H1 (cell line): ENCODE measurements at regions not wholly inside any gene's neighbourhood (a gene's known extent, or its start where the extent isn't known, plus 50 kb on each side); places are given as distances from the start of the nearest gene placed in this dataset.

Experiments used
- CBX8 ChIP-seq: fragments of 300-800, 300-1000 bp; sonication (generic); IDR thresholded peaks from 2 replicates; pipeline ENCODE4 v1.7.1; 2016; ENCODE audit warnings: low read depth, low read length, borderline replicate concordance
- CHD7 ChIP-seq: fragments of 300-600 bp; sonication (generic); IDR thresholded peaks from 2 replicates; pipeline ENCODE4 v1.7.1; 2012; ENCODE audit warnings: low read length, moderate library complexity, mild to moderate bottlenecking, inconsistent platforms; ENCODE audit not compliant: insufficient replicate concordance
- POLR2AphosphoS5 ChIP-seq: IDR thresholded peaks from 2 replicates; pipeline ENCODE4 v1.6.1; 2011; ENCODE audit warnings: low read depth, low read length
- POU5F1 ChIP-seq: IDR thresholded peaks from 2 replicates; pipeline ENCODE4 v1.6.1; 2011; ENCODE audit warnings: low read depth, mild to moderate bottlenecking, low read length, moderate library complexity
- RFX5 ChIP-seq: IDR thresholded peaks from 2 replicates; pipeline ENCODE4 v1.6.1; 2011; ENCODE audit warnings: low read depth, low read length, improper control_type of control experiment, borderline replicate concordance
- SIX5 ChIP-seq: IDR thresholded peaks from 2 replicates; pipeline ENCODE4 v1.6.1; 2011; ENCODE audit warnings: mild to moderate bottlenecking, low read depth, low read length
- SRF ChIP-seq: IDR thresholded peaks from 2 replicates; pipeline ENCODE4 v1.6.1; 2011; ENCODE audit warnings: mild to moderate bottlenecking, low read depth, low read length, moderate library complexity
- TEAD4 ChIP-seq: IDR thresholded peaks from 2 replicates; pipeline ENCODE4 v1.6.1; 2012; ENCODE audit warnings: low read depth, low read length, inconsistent platforms, mixed read lengths

GRCh38 chr13:19053561-19053960 is 128.1 kb downstream of the TUBA3C start (continued):
- TF ChIP-seq CHD7 (no peak), SRF (no peak), TEAD4 (no peak), RFX5 (no peak), POLR2AphosphoS5 (no peak), POU5F1 (no peak), CBX8 (no peak), SIX5 (no peak)
